ENCODE measurements at regions not wholly inside any gene's neighbourhood (a gene's known extent, or its start where the extent isn't known, plus 50 kb on each side); places are given as distances from the start of the nearest gene placed in this dataset.
A peak's percentile ranks its signal among the peaks of the same experiment; 100 is the strongest.

GRCh38 chr12:127559349-127560040 lies 707.5 kb upstream of the TMEM132C start:
- TF ChIP-seq, protein P1, sequence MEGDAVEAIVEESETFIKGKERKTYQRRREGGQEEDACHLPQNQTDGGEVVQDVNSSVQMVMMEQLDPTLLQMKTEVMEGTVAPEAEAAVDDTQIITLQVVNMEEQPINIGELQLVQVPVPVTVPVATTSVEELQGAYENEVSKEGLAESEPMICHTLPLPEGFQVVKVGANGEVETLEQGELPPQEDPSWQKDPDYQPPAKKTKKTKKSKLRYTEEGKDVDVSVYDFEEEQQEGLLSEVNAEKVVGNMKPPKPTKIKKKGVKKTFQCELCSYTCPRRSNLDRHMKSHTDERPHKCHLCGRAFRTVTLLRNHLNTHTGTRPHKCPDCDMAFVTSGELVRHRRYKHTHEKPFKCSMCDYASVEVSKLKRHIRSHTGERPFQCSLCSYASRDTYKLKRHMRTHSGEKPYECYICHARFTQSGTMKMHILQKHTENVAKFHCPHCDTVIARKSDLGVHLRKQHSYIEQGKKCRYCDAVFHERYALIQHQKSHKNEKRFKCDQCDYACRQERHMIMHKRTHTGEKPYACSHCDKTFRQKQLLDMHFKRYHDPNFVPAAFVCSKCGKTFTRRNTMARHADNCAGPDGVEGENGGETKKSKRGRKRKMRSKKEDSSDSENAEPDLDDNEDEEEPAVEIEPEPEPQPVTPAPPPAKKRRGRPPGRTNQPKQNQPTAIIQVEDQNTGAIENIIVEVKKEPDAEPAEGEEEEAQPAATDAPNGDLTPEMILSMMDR (IDR thresholded peaks at IDR 0.05), result peak in 2 of 6 experiments; percentile 13 to 27
- no peak for TF ChIP-seq POLR2A (IDR thresholded peaks at IDR 0.05)
